HAP-1 (cell line): ENCODE measurements at regions not wholly inside any gene's neighbourhood (a gene's known extent, or its start where the extent isn't known, plus 50 kb on each side); places are given as distances from the start of the nearest gene placed in this dataset.

Source experiments
- DNase-seq, 2 experiments: peaks; one replicate each; pipeline ENCODE4 v3.0.0-alpha.2; 2016 to 2020; ENCODE audit warnings: low spot score in 2 of 2
- H3K27me3 ChIP-seq: fragments of 250-450 bp; sonication (Bioruptor Pico); 2 replicates; pipeline ENCODE4 v1.5.1; 2020; ENCODE audit warnings: low read depth, mild to moderate bottlenecking, moderate library complexity
- H3K36me3 ChIP-seq: fragments of 250-450 bp; sonication (Bioruptor Pico); replicated peaks from 2 replicates; pipeline ENCODE4 v1.5.1; 2020; ENCODE audit warnings: mild to moderate bottlenecking
- H3K4me1 ChIP-seq: fragments of 250-450 bp; sonication (Bioruptor Pico); 2 replicates; pipeline ENCODE4 v1.5.1; 2020; ENCODE audit warnings: mild to moderate bottlenecking
- H3K4me3 ChIP-seq: fragments of 250-450 bp; sonication (Bioruptor Pico); 2 replicates; pipeline ENCODE4 v1.5.1; 2020; ENCODE audit warnings: mild to moderate bottlenecking, moderate library complexity
- H3K9me3 ChIP-seq: fragments of 250-450 bp; sonication (Bioruptor Pico); 2 replicates; pipeline ENCODE4 v1.5.1; 2020; ENCODE audit warnings: mild to moderate bottlenecking, moderate library complexity
- in situ Hi-C: fragments of 300-500 bp; cut with MboI; formaldehyde crosslinking; loops from 3 replicates; pipeline ENCODE4 v1.14.3; 2020; ENCODE audit warnings: low sequenced_read_pairs, inconsistent platforms, mixed read lengths

DNA sequence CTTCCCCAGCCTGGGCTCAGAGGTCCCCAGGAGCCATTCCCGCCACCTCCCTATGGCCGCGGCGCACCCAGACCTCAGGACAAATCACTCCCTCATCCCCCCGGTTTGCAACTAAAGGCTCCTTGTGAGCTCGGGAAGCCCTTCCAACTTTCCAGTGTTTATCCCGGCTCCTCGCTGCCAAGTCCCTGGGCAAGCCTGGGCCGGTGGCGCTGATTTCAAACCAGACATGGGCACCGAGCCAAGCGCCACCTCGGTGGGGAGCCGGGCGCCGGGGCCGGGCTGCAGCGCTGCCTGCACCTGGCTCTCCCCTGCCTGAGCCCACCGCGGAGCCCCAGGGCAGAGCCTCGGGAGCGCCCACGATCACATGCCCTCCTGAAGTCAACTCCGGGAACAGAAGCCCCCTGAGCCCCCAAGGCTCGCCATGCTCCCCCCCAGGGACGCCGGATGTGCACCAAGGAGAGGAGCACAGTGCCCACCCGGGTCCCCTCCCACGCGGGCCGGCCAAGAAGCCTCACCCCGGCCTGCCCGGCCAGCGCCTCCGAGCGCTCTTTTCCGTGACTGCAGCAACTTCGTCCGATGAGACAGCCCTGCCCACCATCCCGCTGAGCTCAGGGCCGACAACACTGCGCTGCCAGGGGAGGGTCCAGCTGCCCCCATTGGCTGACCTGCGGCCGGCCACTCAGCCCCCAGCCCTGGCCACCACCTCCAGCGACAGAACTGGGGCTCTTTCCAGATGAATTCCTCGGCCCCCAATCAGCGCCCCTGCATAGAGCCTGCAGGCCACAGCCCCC, 50.0 kb downstream of the NCOR2 start:
- no peak for DNase-seq
- Histone ChIP-seq H3K9me3 (no peaks in the 10 kb centered on the region), H3K27me3 (no peaks in the 10 kb centered on the region), H3K4me3 (no peak overlapping the region), H3K36me3 (no peaks in the 10 kb centered on the region), H3K4me1 (peaks cover 30% of the 10 kb centered on the region)
- in situ Hi-C loops: no loop called here

- in situ Hi-C loops: no loop called here
- Histone ChIP-seq H3K36me3 (no peaks in the 10 kb centered on the region; the same call in 1 of the 2 replicates), H3K27me3 (no peaks in the 10 kb centered on the region), H3K4me1 (peaks cover 33% of the 10 kb centered on the region), H3K4me3 (no peak overlapping the region), H3K9me3 (no peaks in the 10 kb centered on the region)
- DNase-seq: no peak
These were observed 50.6 kb downstream of the NCOR2 start for GRCh38 chr12:124516850-124517249.

DNA sequence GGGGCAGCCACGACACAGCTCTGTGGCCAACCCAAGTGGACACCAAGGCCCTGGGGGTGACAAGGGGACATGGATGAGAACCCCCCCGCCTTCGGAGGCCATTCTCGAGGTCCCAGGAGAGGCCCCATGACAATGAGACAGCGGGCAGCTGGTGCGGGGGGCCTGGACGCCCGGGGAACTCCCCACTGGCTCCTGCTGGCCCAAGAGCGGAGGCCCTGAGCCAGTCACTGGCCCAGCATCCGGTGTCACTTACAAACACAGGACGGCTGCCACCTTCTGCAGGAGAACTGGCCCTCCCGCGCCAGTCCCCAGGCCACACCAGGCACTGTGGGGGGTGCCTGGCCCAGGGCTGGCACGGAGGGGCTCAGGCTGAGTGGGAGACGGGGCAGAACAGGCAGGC, 51.4 kb downstream of the NCOR2 start:
- no peaks in the 10 kb centered on the region for H3K9me3 ChIP-seq
- in situ Hi-C loops: no loop called here
- H3K4me1 ChIP-seq: peaks cover 33% of the 10 kb centered on the region
- no peaks in the 10 kb centered on the region; the same call in 1 of the 2 replicates for H3K36me3 ChIP-seq
- no peak overlapping the region for H3K4me3 ChIP-seq
- H3K27me3 ChIP-seq: no peaks in the 10 kb centered on the region
- DNase-seq: no peak

- DNase-seq: no peak
- no peak overlapping the region for H3K4me3 ChIP-seq
- H3K36me3 ChIP-seq: no peaks in the 10 kb centered on the region; the same call in 1 of the 2 replicates
- in situ Hi-C loops: no loop called here
- H3K4me1 ChIP-seq: peaks cover 33% of the 10 kb centered on the region
- no peaks in the 10 kb centered on the region for H3K9me3 ChIP-seq
- H3K27me3 ChIP-seq: no peaks in the 10 kb centered on the region
These were observed 52.1 kb downstream of the NCOR2 start for GRCh38 chr12:124514996-124515932.

DNA sequence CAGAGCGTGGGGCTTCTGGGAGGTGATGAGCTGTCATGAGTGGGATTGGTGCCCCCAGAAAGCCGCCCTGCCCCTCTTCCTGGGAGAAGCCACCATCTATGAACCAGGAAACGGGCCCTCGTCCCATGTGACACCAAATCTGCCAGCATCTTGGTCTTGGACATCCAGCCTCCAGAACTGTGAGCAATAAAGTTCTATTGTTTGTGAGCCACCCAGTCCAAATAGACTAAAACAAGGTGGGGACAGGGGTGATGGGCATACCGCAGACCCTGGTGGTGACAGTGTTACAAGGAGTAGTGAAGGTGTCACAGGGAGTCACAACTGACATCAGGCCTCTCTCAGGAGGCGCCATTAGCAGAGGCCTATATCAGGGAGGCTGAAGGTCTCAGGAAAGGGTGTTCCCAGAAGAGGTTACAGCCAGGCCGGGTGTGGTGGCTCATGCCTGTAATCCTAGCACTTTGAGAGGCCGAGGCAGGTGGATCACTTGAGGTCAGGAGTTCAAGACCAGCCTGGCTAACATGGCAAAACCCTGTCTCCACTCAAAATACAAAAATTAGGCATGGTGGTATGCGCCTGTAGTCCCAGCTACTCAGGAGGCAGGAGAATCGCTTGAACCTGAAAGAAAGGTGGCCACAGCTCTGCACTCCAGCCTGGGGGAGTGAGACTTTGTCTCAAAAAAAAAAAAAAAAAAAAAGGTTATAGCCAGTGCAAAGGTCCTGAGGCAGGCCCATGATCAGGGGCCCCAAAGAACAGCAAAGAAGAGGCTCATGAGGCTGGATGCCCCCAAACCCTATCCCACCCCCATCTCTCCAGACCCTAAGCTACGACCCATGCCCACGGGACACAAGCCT, 53.0 kb downstream of the NCOR2 start:
- Histone ChIP-seq H3K27me3 (no peaks in the 10 kb centered on the region), H3K4me1 (peaks cover 31% of the 10 kb centered on the region), H3K4me3 (no peak overlapping the region), H3K36me3 (no peaks in the 10 kb centered on the region; the same call in 1 of the 2 replicates), H3K9me3 (no peaks in the 10 kb centered on the region)
- in situ Hi-C loops: no loop called here
- no peak for DNase-seq

DNA sequence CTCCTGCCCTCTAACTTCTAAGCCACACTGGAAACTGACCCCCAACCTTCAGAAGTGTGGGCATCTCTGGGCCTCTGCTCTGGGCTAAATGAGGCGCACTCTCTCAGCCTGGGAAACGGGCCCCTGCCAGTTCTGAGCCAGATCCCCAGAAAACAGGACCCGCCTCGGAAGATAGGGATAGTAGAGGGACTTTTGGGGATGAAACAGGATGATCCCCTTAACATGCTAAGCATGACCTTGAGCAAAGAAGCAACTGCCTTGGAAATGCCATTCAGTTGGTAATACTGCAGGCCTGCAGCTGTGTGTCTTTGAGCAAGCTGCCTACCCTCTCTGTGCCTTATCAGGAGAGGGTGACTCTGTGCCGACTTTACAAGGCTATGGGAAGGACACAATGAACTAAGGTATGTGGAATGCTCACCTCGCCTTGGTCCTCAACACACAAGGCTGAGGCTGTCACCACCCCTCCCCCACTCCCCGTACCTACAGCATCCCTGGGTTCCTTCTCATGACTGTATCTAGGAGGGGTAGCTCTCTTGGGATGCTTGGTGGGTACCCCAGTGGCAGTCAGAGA, 54.0 kb downstream of the NCOR2 start:
- DNase-seq: no peak
- Histone ChIP-seq H3K4me3 (no peak overlapping the region), H3K36me3 (no peaks in the 10 kb centered on the region; the same call in 1 of the 2 replicates), H3K9me3 (no peaks in the 10 kb centered on the region), H3K27me3 (no peaks in the 10 kb centered on the region), H3K4me1 (peaks cover 23% of the 10 kb centered on the region)
- in situ Hi-C loops: no loop called here

DNA sequence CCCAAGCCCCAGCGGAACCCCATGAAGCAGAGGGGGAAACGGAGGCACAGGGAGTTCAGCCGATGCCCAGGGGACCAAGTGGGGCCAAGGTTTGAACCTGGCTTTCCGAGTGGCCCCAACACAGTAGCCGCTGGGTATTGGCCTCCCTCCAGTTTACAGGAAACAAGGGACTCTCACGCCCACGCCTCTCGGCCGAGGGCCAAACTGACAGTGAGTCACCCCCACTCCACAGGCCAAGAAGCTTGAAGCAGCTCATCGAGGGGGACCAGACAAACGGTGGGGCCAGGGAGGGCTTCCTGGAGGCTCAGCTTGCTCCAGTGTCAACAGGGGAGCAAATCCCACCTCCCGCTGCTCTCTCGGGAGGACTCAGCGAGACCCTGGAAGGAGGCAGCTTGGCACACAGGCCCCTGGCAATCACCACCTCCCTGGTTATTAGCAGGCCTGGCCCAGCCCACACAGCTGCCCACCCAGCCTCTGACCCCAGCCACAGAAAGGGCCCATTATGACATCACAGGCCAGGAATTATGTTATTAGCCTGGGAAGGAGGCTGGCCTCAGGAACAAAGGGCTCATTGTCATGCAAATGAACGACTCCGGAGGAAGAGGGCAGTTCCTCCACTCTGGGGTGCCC, 54.6 kb downstream of the NCOR2 start:
- in situ Hi-C loops: no loop called here
- no peak overlapping the region for H3K4me3 ChIP-seq
- H3K4me1 ChIP-seq: peaks cover 17% of the 10 kb centered on the region
- H3K27me3 ChIP-seq: no peaks in the 10 kb centered on the region
- H3K9me3 ChIP-seq: no peaks in the 10 kb centered on the region
- peak; percentile 71 to 93 for DNase-seq
- H3K36me3 ChIP-seq: no peaks in the 10 kb centered on the region; the same call in 1 of the 2 replicates

DNA sequence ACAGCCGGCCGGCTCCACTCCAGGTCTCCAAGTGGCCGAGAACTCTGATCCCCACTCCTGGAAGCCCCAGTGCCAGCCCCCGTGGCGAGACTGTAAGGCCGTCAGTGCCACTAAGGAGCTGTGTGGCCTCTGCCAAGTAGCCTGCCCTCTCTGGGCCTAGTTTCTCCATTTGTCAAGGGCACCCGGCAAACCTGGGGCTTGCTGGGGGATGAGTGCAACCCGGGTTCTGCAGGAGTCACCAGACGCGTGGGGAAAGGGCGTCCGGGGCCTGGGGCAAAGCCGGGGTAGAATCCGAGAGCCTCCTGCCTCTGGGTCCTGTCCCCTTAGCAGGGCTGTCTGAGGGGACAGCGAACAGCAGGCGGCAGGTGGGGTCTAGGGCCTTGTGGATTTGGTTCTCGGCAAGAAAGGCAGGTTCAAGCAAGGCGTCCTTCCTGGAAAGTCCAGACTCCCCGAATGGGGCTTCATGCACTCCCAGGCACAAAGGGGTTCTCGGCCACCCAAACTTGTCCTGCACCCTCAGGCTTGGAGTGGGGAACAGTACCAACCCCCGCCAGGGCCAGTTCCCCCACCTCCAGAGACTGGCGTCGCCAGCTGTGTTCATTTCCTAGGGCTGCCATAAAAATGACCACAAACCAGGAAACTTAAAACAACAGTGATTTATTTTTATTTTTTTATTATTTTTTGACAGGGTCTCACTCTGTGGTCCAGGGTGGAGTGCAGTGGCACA, 56.0 kb downstream of the NCOR2 start:
- H3K4me1 ChIP-seq: peaks cover 20% of the 10 kb centered on the region

DNA sequence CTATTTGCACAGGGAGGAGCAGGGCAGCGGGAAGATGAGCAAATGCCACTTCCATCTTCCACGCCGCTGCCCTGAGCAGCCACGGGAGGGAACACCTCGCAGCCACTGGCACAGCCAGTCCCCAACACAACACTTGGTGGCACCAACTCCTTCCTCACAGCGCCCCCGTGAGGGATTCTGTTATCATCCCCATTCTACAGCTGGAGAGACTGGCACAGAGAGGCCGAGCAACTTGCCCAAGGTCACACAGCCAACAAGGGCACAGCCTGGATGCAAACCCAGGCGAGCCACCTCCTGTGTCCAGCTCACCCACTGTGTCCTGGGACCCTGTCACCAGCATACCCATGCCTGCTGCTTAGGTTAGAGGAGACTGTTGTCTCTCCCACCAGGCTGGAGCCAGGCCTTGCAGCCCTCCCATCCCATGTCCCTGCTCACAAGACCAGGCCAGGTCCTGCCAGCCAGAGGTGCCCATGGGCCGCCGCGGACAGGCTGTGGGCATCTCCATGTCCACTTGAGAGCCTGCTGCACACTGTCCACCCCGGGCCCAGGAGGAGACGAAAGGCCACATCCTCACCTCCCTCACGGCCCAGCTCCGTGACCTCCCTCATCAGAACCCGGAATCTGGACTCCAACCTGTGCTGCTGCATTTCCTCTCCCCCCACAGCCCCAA, 57.0 kb downstream of the NCOR2 start:
- in situ Hi-C loops: no loop called here
- Histone ChIP-seq H3K4me3 (no peak overlapping the region), H3K9me3 (no peaks in the 10 kb centered on the region), H3K27me3 (no peaks in the 10 kb centered on the region), H3K4me1 (peaks cover 21% of the 10 kb centered on the region), H3K36me3 (no peaks in the 10 kb centered on the region; the same call in 1 of the 2 replicates)
- no peak for DNase-seq

More for the DNA sequence above, 56.0 kb downstream of the NCOR2 start:
- Histone ChIP-seq H3K27me3 (no peaks in the 10 kb centered on the region), H3K36me3 (no peaks in the 10 kb centered on the region; the same call in 1 of the 2 replicates), H3K4me3 (no peak overlapping the region), H3K9me3 (no peaks in the 10 kb centered on the region)
- in situ Hi-C loops: no loop called here
- DNase-seq: no peak

GRCh38 chr12:124509676-124510300, 57.6 kb downstream of the NCOR2 start:
- DNase-seq: no peak
- H3K4me1 ChIP-seq: peaks cover 21% of the 10 kb centered on the region
- no peaks in the 10 kb centered on the region for H3K27me3 ChIP-seq
- H3K36me3 ChIP-seq: no peaks in the 10 kb centered on the region; the same call in 1 of the 2 replicates
- in situ Hi-C loops: no loop called here
- H3K4me3 ChIP-seq: no peak overlapping the region
- H3K9me3 ChIP-seq: no peaks in the 10 kb centered on the region

DNA sequence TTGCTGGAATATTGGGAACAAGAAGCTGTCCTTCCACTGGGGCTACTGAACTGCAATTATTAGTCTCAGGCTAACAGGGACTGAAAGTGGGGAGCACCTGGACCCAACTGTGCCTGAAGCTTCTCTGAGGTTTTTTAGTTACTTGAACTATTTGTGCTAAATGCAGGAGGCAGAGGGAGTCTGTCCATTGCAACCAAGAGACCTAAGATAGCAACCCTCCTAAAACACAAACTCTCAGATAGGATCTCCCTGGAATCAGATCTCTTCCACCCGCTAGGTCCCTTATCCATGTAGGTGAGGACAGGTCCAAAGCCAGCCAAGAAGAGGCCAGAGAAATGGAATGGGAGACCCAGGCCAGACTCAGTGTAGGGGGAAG, 58.1 kb downstream of the NCOR2 start:
- in situ Hi-C loops: no loop called here

More for the DNA sequence above, 58.1 kb downstream of the NCOR2 start:
- Histone ChIP-seq H3K4me3 (no peak overlapping the region), H3K36me3 (no peaks in the 10 kb centered on the region; the same call in 1 of the 2 replicates), H3K9me3 (no peaks in the 10 kb centered on the region), H3K27me3 (no peaks in the 10 kb centered on the region), H3K4me1 (peaks cover 21% of the 10 kb centered on the region)
- DNase-seq: no peak
